Activated naive CD4-positive, alpha-beta T cell treated with anti-CD3 and anti-CD28 coated beads, Interleukin-2, amount 50 U/mL, for 16 hours (primary cell): ENCODE measurements at regions not wholly inside any gene's neighbourhood (a gene's known extent, or its start where the extent isn't known, plus 50 kb on each side); places are given as distances from the start of the nearest gene placed in this dataset.
"Not testable (repeated sequence)": the region's sequence is repeated elsewhere in the genome, so short reads cannot be mapped to it uniquely, and the experiment has no call there.

Experiments used
- DNase-seq: peaks from one replicate; pipeline ENCODE4 v3.0.0-alpha.2; 2020

DNA sequence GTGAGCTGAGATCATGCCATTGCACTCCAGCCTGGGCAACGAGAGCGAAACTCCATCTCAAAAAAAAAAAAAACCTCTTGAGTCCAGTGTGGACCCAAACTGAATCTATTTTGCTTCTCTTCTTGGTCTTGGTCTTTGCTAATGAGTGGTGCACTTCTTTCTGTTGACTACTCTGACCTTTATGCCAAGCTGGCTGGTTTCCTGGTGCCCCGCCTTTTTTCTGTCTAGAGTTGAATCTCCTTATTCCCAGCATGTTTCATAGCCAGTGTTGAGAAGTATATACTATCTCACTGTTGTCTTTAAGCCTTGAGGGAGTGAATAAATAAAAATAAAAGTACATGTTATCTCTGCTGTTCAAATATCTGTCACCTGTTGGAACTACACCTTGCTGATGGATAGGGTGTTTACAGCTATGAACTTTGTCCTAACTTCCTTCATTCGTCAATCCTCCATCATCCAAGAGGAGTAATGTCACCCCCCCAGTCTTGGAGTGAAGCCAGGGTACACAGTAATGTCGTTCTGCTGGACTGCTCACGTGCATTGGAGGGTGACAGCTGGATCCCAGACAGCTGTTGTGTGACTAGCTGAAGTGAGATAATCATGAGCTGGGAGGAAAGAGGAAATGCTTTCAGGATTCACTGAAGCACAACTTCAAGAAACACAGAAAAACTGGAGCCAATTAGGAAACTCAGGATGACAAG, 99.3 kb upstream of the PRKG2 start:
- no peak for DNase-seq

DNA sequence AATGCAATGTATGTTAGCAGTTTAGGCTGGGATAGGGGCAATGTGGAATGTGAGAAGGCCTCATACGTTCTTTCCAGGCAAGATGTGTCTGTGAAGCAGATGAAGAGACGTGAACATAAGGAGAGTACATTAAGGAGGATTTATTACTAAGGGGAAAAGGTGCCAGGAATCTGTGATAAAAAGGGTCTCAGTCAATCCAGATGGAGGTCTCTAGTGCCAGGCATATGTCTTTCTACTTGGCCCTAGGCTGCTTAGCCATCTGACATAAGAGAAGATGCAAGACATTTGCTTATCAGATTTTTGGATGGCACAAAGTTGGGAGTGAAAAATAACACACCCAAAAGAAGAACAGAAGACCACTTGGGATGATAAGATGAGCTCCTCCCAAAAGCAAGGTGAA, 93.0 kb upstream of the PRKG2 start:
- no peak for DNase-seq

DNA sequence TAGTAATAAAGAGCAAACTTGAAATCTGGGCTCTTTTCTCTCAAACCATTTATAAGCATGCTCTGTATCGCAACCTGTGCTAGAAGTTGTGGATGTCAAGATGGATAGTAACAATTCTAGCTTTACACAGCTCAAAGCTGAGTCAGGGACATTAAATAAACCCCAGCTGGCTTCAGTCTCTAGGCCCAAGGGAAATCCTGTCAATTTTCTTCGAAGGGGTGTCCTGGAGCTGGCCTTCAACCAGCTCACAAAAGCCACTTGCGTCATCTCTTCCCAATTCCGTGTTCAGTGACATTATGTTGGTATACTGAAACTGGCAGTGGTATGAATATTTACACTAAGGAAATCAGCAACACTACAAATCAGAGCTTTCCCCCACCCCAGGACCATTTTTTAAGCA, 89.8 kb upstream of the PRKG2 start:
- no peak for DNase-seq

DNA sequence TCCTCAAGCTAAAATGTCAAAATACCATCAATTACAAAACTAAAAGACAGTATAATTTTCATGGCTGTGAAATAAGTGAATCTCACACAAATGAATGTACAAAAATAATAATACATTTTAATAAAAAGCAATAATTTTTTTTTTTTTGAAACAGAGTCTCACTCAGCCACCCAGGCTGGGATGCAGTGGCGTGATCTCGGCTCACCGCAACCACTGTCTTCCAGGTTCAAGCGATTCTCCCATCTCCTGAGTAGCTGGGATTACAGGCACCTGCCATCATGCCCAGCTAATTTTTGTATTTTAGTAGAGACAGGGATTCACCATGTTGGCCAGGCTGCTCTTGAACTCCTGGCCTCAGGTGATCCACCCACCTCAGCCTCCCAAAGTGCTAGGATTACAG, 85.3 kb upstream of the PRKG2 start:
- DNase-seq: not testable (repeated sequence)

DNA sequence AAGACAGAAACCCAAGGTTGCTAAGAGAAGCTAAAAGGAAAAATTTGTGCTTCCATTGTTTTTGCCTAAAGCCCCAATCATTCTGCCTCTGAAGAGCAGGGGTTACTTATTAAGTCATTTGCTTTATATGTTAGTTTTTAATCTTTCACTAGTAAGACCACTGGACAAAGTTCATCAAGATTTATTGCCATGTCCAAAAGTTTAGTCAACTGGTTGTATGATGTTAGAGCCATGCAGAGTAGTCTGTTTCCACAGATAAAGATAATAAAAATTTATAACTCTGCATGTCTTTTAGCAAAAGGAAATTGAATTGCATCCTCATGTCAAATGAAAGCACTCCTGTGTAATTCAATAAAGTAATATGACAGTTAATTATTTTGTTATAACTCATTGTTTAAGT, 75.8 kb upstream of the PRKG2 start:
- no peak for DNase-seq

DNA sequence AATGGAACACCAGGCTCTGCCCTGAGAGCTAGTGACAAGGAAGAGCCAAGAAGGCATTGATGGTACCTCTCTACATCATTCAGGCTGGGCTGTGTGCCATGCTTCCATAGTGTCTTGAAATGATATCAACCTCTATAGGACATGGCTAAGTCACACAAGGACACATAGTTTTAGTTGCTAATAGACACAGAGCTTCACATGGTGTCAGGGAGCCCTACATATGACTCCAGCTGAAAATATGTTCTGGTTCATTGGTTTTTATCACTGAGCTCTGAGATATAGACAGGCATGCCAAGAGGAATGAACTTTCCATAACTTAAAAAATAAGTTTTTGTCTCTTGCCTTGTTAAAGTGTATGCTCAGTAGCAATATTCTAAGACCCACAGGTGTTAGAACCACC, 72.1 kb upstream of the PRKG2 start:
- DNase-seq: no peak

DNA sequence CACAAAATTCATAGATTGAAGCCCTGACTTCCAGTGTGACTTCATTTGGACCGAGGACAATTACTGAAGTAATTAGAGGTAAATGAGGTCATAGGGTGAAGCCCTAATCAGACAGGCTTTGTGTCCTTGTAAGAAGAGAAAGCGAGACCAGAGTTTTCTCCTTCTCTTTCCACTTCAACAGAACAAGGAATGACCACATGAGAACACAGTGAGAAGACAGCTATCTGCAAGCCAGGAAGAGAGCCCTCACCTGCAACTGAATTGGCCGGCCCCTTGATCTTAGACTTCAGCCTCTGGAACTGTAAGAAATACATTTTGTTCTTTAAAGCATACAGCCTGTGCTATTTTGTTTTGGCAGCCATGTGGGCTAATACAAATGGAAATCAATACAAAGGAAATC, 67.1 kb upstream of the PRKG2 start:
- no peak for DNase-seq

DNA sequence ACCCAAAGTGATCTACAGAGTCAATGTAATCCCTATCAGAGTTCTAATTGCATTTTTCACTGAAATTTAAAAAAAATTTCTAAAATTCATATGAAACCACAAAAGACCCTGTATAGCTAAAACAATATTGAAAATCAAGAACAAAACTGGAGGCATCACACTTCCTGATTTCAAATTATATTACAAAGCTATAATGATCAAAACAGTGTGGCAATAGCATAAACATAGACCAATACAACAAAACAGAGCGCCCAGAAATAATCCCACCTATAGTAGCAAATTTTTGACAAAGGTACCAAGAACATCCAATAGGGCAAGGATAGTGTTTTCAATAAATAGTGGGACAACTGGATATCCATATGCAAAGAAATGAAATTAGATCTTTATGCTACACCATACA, 59.4 kb upstream of the PRKG2 start:
- no peak for DNase-seq

DNA sequence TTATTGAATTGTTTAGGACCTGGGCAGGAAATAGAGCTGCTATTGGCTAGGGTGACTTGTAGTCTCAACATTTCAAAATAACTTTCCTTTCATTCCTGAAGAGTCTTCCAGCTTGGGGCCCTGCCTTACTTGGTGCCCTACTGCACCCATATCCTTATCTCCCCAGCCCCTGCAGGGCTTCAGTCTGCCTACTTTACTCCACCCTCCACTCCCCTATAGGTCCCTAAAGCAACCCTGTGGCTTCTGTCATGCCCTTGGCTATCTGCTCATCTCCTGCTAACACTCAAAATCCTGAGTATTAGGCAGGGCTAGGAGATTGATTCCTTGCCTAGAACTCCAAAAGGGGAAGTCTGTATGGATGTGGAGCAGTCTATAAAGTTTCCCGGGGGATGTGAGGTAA, 57.6 kb upstream of the PRKG2 start:
- no peak for DNase-seq
